Epithelial cell of esophagus (primary cell): ENCODE measurements at regions not wholly inside any gene's neighbourhood (a gene's known extent, or its start where the extent isn't known, plus 50 kb on each side); places are given as distances from the start of the nearest gene placed in this dataset.

Source experiments
- DNase-seq: peaks from one replicate; pipeline ENCODE4 v3.0.0; 2010; ENCODE audit warnings: low read depth
- H3K4me3 ChIP-seq: 2 replicates; pipeline ENCODE4 v1.5.1; 2011; ENCODE audit warnings: mild to moderate bottlenecking, low read length, control low read depth
- CTCF ChIP-seq: IDR thresholded peaks from 2 replicates; pipeline ENCODE4 v1.5.1; 2011; ENCODE audit warnings: low read depth, mild to moderate bottlenecking, low read length, control low read depth, inconsistent platforms; ENCODE audit not compliant: insufficient read depth; ENCODE audit errors: missing control alignments

- DNase-seq: peak; percentile 95
- H3K4me3 ChIP-seq: no peak overlapping the region
- TF ChIP-seq CTCF: no peak
Measured at GRCh38 chr6:106908386-106908840, 66.1 kb downstream of the CD24 start.

DNA sequence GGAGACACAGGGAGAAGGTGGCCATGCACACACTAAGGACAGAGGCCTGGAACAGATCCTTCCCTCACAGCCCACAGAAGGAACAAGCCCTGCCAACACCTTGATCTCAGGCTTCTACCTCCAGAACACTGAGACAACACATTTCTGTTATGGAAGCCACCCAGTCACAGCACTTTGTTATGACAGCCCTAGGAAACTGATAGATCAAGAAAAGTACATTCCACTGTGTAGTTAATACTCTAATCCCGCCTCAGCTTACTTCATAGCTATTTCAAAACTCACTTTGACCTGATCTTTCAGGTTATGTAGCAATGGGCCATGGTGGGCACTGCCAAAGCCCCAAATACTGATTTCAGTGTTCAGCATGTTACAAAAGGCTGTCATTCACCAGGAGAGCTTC is 66.8 kb downstream of the CD24 start:
- TF ChIP-seq CTCF: no peak
- peak; percentile 48 for DNase-seq
- H3K4me3 ChIP-seq: no peak overlapping the region

- H3K4me3 ChIP-seq: no peak overlapping the region
- no peak for DNase-seq
- TF ChIP-seq CTCF: no peak
Measured at GRCh38 chr6:106906232-106906631, 68.3 kb downstream of the CD24 start.

DNA sequence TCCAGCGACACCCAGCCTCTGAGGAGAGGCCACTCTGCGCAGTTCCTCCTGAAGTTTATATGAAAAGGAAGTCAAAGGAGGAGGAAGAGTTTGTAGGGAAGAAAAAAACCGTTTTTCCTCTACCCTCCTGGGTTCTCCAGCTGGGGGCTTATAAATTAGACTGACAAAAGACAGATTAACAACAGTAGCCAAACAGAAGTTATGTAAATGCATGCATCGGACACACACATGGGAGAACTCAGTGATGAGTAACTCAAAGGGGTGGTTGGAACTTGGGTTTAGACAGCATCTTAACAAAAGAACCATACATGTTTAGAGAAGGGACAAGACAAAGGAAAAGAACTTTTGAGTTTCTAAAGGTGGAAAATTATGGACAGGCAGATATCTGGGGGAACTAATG is 71.2 kb downstream of the CD24 start:
- TF ChIP-seq CTCF: no peak
- no peak for DNase-seq
- no peak overlapping the region for H3K4me3 ChIP-seq

- no peak for DNase-seq
- H3K4me3 ChIP-seq: no peak overlapping the region
- TF ChIP-seq CTCF: no peak
Measured at GRCh38 chr6:106901062-106901461, 73.5 kb downstream of the CD24 start.

GRCh38 chr6:106899697-106900096 is 74.8 kb downstream of the CD24 start:
- DNase-seq: no peak
- no peak for TF ChIP-seq CTCF
- H3K4me3 ChIP-seq: no peak overlapping the region

GRCh38 chr6:106897580-106897979 is 76.9 kb downstream of the CD24 start:
- no peak overlapping the region for H3K4me3 ChIP-seq
- TF ChIP-seq CTCF: no peak
- DNase-seq: no peak
